H1 (cell line): ENCODE measurements at regions not wholly inside any gene's neighbourhood (a gene's known extent, or its start where the extent isn't known, plus 50 kb on each side); places are given as distances from the start of the nearest gene placed in this dataset.

Experiments used
- CTCF ChIA-PET: fragments of 300-600 bp; sonication (Branson Sonifier 250); formaldehyde crosslinking; loops from one replicate; lab custom pipeline; 2021; ENCODE audit not compliant: partially characterized antibody; lab: Charles Lee
- POLR2A ChIA-PET: fragments of 300-600 bp; sonication (Branson Sonifier 250); formaldehyde crosslinking; loops from one replicate; lab custom pipeline; 2021; ENCODE audit warnings: inconsistent platforms; ENCODE audit not compliant: partially characterized antibody; lab: Charles Lee
- DNase-seq, 2 experiments: peaks; one replicate each; pipeline versions ENCODE4 v3.0.0 to v3.0.0-alpha.2; 2010 to 2022; ENCODE audit warnings: low spot score in 2 of 2, low read depth in 1 of 2, mixed read lengths in 1 of 2
- FAIRE-seq: peaks from 2 replicates; lab custom pipeline; 2011; peaks lifted over from hg19 to GRCh38; lab: Jason Lieb, UNC
- H2AFZ ChIP-seq: 2 replicates; pipeline ENCODE4 v1.8.1; 2012; ENCODE audit warnings: low read length, inconsistent platforms
- H2AK5ac ChIP-seq: 2 replicates; pipeline ENCODE4 v1.6.1; 2013; ENCODE audit warnings: low read depth, low read length
- H2BK120ac ChIP-seq: replicated peaks from 2 replicates; pipeline ENCODE3; 2013; ENCODE audit warnings: low read depth, low read length, inconsistent platforms
- H2BK12ac ChIP-seq: 2 replicates; pipeline ENCODE4 v1.6.1; 2013; ENCODE audit warnings: low read depth, low read length
- H2BK15ac ChIP-seq: 2 replicates; pipeline ENCODE4 v1.6.1; 2013; ENCODE audit warnings: low read length
- H2BK20ac ChIP-seq: 2 replicates; pipeline ENCODE4 v1.6.1; 2013; ENCODE audit warnings: low read length
- H2BK5ac ChIP-seq: 2 replicates; pipeline ENCODE4 v1.6.1; 2013; ENCODE audit warnings: low read depth, low read length
- H3K14ac ChIP-seq: 2 replicates; pipeline ENCODE4 v1.6.1; 2013; ENCODE audit warnings: inconsistent platforms; ENCODE audit not compliant: insufficient read length
- H3K18ac ChIP-seq: 2 replicates; pipeline ENCODE4 v1.6.1; 2013; ENCODE audit warnings: low read length; ENCODE audit errors: extremely low read depth
- H3K23ac ChIP-seq: 2 replicates; pipeline ENCODE4 v1.6.1; 2013; ENCODE audit warnings: inconsistent platforms; ENCODE audit not compliant: insufficient read length
- H3K23me2 ChIP-seq: 2 replicates; pipeline ENCODE4 v1.6.1; 2013; ENCODE audit warnings: low read depth, low read length
- H3K27ac ChIP-seq: 2 replicates; pipeline ENCODE4 v1.6.1; 2011; ENCODE audit warnings: low read depth, low read length, inconsistent platforms
- H3K27me3 ChIP-seq, 4 experiments: replicated peaks in 1 of 4; 1 replicate in 1 of 4; 2 replicates in 3 of 4; pipeline versions ENCODE4 v1.6.1 to v1.8.1; 2011 to 2013; ENCODE audit warnings: low read length in 3 of 4, mild to moderate bottlenecking in 3 of 4, inconsistent platforms in 2 of 4, mixed read lengths in 2 of 4, moderate library complexity in 1 of 4; ENCODE audit not compliant: control insufficient read depth in 3 of 4, insufficient read depth in 3 of 4; ENCODE audit errors: extremely low read depth in 1 of 4
- H3K36me3 ChIP-seq, 4 experiments: 2 replicates each; pipeline versions ENCODE4 v1.6.1 to v1.8.1; 2011 to 2013; ENCODE audit warnings: mild to moderate bottlenecking in 4 of 4, low read length in 3 of 4, moderate library complexity in 2 of 4, control low read depth in 1 of 4, inconsistent platforms in 1 of 4; ENCODE audit not compliant: insufficient read depth in 4 of 4, control insufficient read depth in 2 of 4
- H3K4ac ChIP-seq: replicated peaks from 2 replicates; pipeline ENCODE3; 2013; ENCODE audit warnings: low read length, low read depth, mixed read lengths, inconsistent platforms; ENCODE audit not compliant: insufficient read length
- H3K4me1 ChIP-seq, 4 experiments: replicated peaks in 1 of 4; 1 replicate in 1 of 4; 2 replicates in 3 of 4; pipeline versions ENCODE4 v1.6.1 to v1.8.1; 2011 to 2013; ENCODE audit warnings: low read length in 3 of 4, inconsistent platforms in 2 of 4, mixed read lengths in 1 of 4; ENCODE audit not compliant: insufficient read depth in 4 of 4, control insufficient read depth in 3 of 4
- H3K4me2 ChIP-seq, 2 experiments: 2 replicates each; pipeline versions ENCODE4 v1.6.1 to v1.8.1; 2011 to 2013; ENCODE audit warnings: low read depth in 2 of 2, low read length in 2 of 2, control low read depth in 1 of 2, inconsistent platforms in 1 of 2, mild to moderate bottlenecking in 1 of 2; ENCODE audit not compliant: insufficient read depth in 1 of 2
- H3K4me3 ChIP-seq, 4 experiments: fragments of 200-600, 300-600 bp in 1 of 4; sonication (generic), shearing (Covaris generic), sonication (Bioruptor Twin) in 1 of 4; 2 replicates each; pipeline versions ENCODE4 v1.5.1 to v1.8.1; 2011 to 2016; ENCODE audit warnings: low read length in 4 of 4, low read depth in 3 of 4, control low read depth in 2 of 4, inconsistent platforms in 2 of 4, mild to moderate bottlenecking in 2 of 4, mixed read lengths in 1 of 4, moderate library complexity in 1 of 4; ENCODE audit not compliant: insufficient read depth in 2 of 4; ENCODE audit errors: extremely low read depth in 1 of 4
- H3K56ac ChIP-seq: replicated peaks from 2 replicates; pipeline ENCODE3; 2013; ENCODE audit warnings: low read depth, mild to moderate bottlenecking, mixed read lengths, low read length, inconsistent platforms; ENCODE audit not compliant: insufficient read length
- H3K79me1 ChIP-seq: 2 replicates; pipeline ENCODE4 v1.6.1; 2013; ENCODE audit warnings: low read depth, low read length, control low read depth
- H3K79me2 ChIP-seq, 2 experiments: 2 replicates each; pipeline versions ENCODE4 v1.6.1 to v1.8.1; 2012 to 2013; ENCODE audit warnings: low read length in 2 of 2, mild to moderate bottlenecking in 2 of 2, inconsistent platforms in 1 of 2; ENCODE audit not compliant: insufficient read depth in 2 of 2, control insufficient read depth in 1 of 2
- H3K9ac ChIP-seq, 4 experiments: replicated peaks in 1 of 4; 1 replicate in 1 of 4; 2 replicates in 3 of 4; pipeline versions ENCODE4 v1.6.1 to v1.8.1; 2011 to 2013; ENCODE audit warnings: low read depth in 3 of 4, low read length in 3 of 4, control low read depth in 2 of 4, mild to moderate bottlenecking in 2 of 4, moderate library complexity in 2 of 4, inconsistent platforms in 1 of 4; ENCODE audit errors: extremely low read depth in 1 of 4
- H3K9me3 ChIP-seq, 2 experiments: 2 replicates each; pipeline versions ENCODE4 v1.6.1 to v1.8.1; 2012 to 2013; ENCODE audit warnings: mild to moderate bottlenecking in 2 of 2, moderate library complexity in 2 of 2, control low read depth in 1 of 2, inconsistent platforms in 1 of 2, low read depth in 1 of 2, low read length in 1 of 2, mixed read lengths in 1 of 2; ENCODE audit not compliant: insufficient read depth in 2 of 2
- H4K20me1 ChIP-seq, 2 experiments: replicated peaks in 1 of 2; 2 replicates each; pipeline versions ENCODE3 to v1.8.1; 2011 to 2013; ENCODE audit warnings: inconsistent platforms in 2 of 2, low read length in 2 of 2, mild to moderate bottlenecking in 1 of 2; ENCODE audit not compliant: insufficient read depth in 2 of 2, control insufficient read depth in 1 of 2
- H4K5ac ChIP-seq: 2 replicates; pipeline ENCODE4 v1.6.1; 2013; ENCODE audit warnings: low read length, low read depth, mixed read lengths, inconsistent platforms; ENCODE audit not compliant: insufficient read length
- H4K8ac ChIP-seq: 2 replicates; pipeline ENCODE4 v1.8.0; 2013; ENCODE audit warnings: mild to moderate bottlenecking, moderate library complexity, low read length, inconsistent platforms; ENCODE audit not compliant: insufficient read depth; ENCODE audit errors: extremely low read depth
- H4K91ac ChIP-seq: replicated peaks from 2 replicates; pipeline ENCODE3; 2013; ENCODE audit warnings: low read length, mixed read lengths, inconsistent platforms; ENCODE audit not compliant: insufficient read length
- EGR1 ChIP-seq: IDR thresholded peaks from 2 replicates; pipeline ENCODE4 v1.6.1; 2011; ENCODE audit warnings: low read depth, low read length, borderline replicate concordance
- JUN ChIP-seq: IDR thresholded peaks from 2 replicates; pipeline ENCODE4 v1.6.1; 2011; ENCODE audit warnings: low read depth, mild to moderate bottlenecking, improper control_type of control experiment, low read length
- KDM5A ChIP-seq: fragments of 200-600 bp; IDR thresholded peaks from 2 replicates; pipeline ENCODE4 v1.7.1; 2012; ENCODE audit warnings: mild to moderate bottlenecking, low read length, inconsistent platforms, mixed read lengths
- MAFK ChIP-seq: IDR thresholded peaks from 2 replicates; pipeline ENCODE4 v1.6.1; 2012; ENCODE audit warnings: low read depth, mild to moderate bottlenecking, improper control_type of control experiment, low read length
- POLR2A ChIP-seq, 2 experiments: IDR thresholded peaks; 1 replicate in 1 of 2; 2 replicates in 1 of 2; pipeline ENCODE4 v1.6.1; 2011; ENCODE audit warnings: low read depth in 2 of 2, low read length in 2 of 2, mild to moderate bottlenecking in 2 of 2; ENCODE audit errors: control extremely low read depth in 1 of 2
- POLR2AphosphoS5 ChIP-seq: IDR thresholded peaks from 2 replicates; pipeline ENCODE4 v1.6.1; 2011; ENCODE audit warnings: low read depth, low read length
- RFX5 ChIP-seq: IDR thresholded peaks from 2 replicates; pipeline ENCODE4 v1.6.1; 2011; ENCODE audit warnings: low read depth, low read length, improper control_type of control experiment, borderline replicate concordance
- RNF2 ChIP-seq: fragments of 200-900, 300-1000 bp; sonication (generic); IDR thresholded peaks from 2 replicates; pipeline ENCODE4 v1.7.1; 2016; ENCODE audit warnings: borderline replicate concordance, low read depth, mild to moderate bottlenecking, antibody characterized with exemption, low read length; ENCODE audit not compliant: poor library complexity, severe bottlenecking; ENCODE audit errors: missing control alignments
- TAF7 ChIP-seq: optimal IDR thresholded peaks from 2 replicates; pipeline ENCODE3; 2011; ENCODE audit warnings: low read depth, mild to moderate bottlenecking, inconsistent platforms, low read length, moderate library complexity, borderline replicate concordance
- WGBS, 2 experiments: shearing (Covaris generic) in 1 of 2; methylation state at CpG; one replicate each; pipeline versions ENCODE4 v1.1.6 to v1.1.7; 2013 to 2015; ENCODE audit warnings: low lambda C conversion rate in 2 of 2, mixed read lengths in 2 of 2, inconsistent platforms in 1 of 2, low coverage in 1 of 2, missing lambda C conversion rate in 1 of 2; ENCODE audit not compliant: insufficient replicate concordance in 2 of 2, insufficient coverage in 1 of 2, insufficient read length in 1 of 2; ENCODE audit errors: extremely low coverage in 1 of 2, missing lambda C conversion rate in 1 of 2; 5-methylcytosine and 5-hydroxymethylcytosine counted together
- TF ChIP-seq, protein P1 (sequence below): IDR thresholded peaks from 2 replicates; pipeline ENCODE4 v1.6.1; 2012; ENCODE audit warnings: low read length, inconsistent platforms
- TF ChIP-seq, protein P2 (sequence below): IDR thresholded peaks from 2 replicates; pipeline ENCODE4 v1.6.1; 2012; ENCODE audit warnings: inconsistent platforms
- TF ChIP-seq, protein P3 (sequence below): IDR thresholded peaks from 2 replicates; pipeline ENCODE4 v1.6.1; 2012; ENCODE audit warnings: inconsistent platforms

DNA sequence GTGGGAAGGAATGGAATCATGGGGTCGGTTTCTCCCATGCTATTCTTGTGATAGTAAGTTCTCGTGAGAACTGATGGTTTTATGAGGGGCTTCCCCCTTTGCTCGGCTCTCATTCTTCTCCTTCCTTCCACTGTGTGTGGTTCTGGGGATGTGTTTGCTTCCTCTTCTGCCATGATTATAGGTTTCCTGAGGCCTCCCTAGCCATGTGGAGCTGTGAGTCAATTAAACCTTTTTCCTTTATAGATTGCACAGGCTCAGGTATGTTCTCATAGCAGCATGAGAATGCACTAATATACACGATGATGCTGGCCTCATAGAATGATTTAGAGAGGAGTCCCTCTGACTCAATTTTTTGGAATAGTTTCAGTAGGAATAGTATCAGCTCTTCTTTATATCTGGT lies 195.4 kb upstream of the IVNS1ABP start:
- Histone ChIP-seq H3K14ac (no peak overlapping the region), H2BK20ac (no peak overlapping the region), H3K27me3 (peaks cover 0 to 1% (median 0%) of the 10 kb centered on the region in 4 experiments; a peak in 1 of 7 replicates), H4K20me1 (no peaks in the 10 kb centered on the region), H3K4me1 (no peaks in the 10 kb centered on the region), H3K9me3 (peaks cover 4 to 19% of the 10 kb centered on the region in 2 experiments), H4K5ac (no peak overlapping the region), H3K4me3 (no peak overlapping the region), H2BK5ac (no peak overlapping the region), H4K8ac (no peak overlapping the region), H3K36me3 (no peaks in the 10 kb centered on the region), H3K9ac (no peak overlapping the region), H2BK12ac (no peak overlapping the region), H3K4me2 (no peak overlapping the region), H3K23ac (no peak overlapping the region), H3K27ac (no peak overlapping the region), H3K23me2 (no peaks in the 10 kb centered on the region), H4K91ac (no peak overlapping the region), H3K79me1 (no peaks in the 10 kb centered on the region), H3K79me2 (no peaks in the 10 kb centered on the region), H2AFZ (no peak overlapping the region), H3K18ac (no peak overlapping the region), H3K56ac (no peak overlapping the region), H2AK5ac (no peak overlapping the region), H3K4ac (no peak overlapping the region), H2BK120ac (no peak overlapping the region), H2BK15ac (no peak overlapping the region)
- ChIA-PET POLR2A (interaction anchor here (0.6 kb wide), 1 partner anchor 66 kb away, joined by 3 read pairs; no protein-coding TSS in a partner anchor), CTCF (interaction anchor here (0.8 kb wide), 1 partner anchor 196 kb away, joined by 3 read pairs; the partner anchor contains the start of gene IVNS1ABP)
- no peak for DNase-seq
- WGBS, 2 experiments, result 88% methylated on average over 4 of the region's 4 CpGs; no CpG with 5 or more reads in 1 of the 2 experiments
- FAIRE-seq, result no peak
- TF ChIP-seq EGR1 (no peak), KDM5A (no peak), RNF2 (no peak), POLR2AphosphoS5 (no peak), RFX5 (no peak), TAF7 (no peak), POLR2A (IDR thresholded peaks at IDR 0.05; ENCODE audit: control extremely low read depth in 1 of 2, low read depth in 2 of 2, low read length in 2 of 2) (no peak), MAFK (no peak), JUN (no peak)
- TF ChIP-seq, protein P1, sequence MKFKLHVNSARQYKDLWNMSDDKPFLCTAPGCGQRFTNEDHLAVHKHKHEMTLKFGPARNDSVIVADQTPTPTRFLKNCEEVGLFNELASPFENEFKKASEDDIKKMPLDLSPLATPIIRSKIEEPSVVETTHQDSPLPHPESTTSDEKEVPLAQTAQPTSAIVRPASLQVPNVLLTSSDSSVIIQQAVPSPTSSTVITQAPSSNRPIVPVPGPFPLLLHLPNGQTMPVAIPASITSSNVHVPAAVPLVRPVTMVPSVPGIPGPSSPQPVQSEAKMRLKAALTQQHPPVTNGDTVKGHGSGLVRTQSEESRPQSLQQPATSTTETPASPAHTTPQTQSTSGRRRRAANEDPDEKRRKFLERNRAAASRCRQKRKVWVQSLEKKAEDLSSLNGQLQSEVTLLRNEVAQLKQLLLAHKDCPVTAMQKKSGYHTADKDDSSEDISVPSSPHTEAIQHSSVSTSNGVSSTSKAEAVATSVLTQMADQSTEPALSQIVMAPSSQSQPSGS, result no peak
- TF ChIP-seq, protein P2, sequence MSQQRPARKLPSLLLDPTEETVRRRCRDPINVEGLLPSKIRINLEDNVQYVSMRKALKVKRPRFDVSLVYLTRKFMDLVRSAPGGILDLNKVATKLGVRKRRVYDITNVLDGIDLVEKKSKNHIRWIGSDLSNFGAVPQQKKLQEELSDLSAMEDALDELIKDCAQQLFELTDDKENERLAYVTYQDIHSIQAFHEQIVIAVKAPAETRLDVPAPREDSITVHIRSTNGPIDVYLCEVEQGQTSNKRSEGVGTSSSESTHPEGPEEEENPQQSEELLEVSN, result no peak
- TF ChIP-seq, protein P3, sequence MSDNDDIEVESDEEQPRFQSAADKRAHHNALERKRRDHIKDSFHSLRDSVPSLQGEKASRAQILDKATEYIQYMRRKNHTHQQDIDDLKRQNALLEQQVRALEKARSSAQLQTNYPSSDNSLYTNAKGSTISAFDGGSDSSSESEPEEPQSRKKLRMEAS, result no peak
